NCI-H526 (cell line): ENCODE measurements at regions not wholly inside any gene's neighbourhood (a gene's known extent, or its start where the extent isn't known, plus 50 kb on each side); places are given as distances from the start of the nearest gene placed in this dataset.
"Not testable (repeated sequence)": the region's sequence is repeated elsewhere in the genome, so short reads cannot be mapped to it uniquely, and the experiment has no call there.

Experiments
- DNase-seq, 2 experiments: peaks; one replicate each; lab custom pipeline; 2025; lab: John Stamatoyannopoulos, UW

DNA sequence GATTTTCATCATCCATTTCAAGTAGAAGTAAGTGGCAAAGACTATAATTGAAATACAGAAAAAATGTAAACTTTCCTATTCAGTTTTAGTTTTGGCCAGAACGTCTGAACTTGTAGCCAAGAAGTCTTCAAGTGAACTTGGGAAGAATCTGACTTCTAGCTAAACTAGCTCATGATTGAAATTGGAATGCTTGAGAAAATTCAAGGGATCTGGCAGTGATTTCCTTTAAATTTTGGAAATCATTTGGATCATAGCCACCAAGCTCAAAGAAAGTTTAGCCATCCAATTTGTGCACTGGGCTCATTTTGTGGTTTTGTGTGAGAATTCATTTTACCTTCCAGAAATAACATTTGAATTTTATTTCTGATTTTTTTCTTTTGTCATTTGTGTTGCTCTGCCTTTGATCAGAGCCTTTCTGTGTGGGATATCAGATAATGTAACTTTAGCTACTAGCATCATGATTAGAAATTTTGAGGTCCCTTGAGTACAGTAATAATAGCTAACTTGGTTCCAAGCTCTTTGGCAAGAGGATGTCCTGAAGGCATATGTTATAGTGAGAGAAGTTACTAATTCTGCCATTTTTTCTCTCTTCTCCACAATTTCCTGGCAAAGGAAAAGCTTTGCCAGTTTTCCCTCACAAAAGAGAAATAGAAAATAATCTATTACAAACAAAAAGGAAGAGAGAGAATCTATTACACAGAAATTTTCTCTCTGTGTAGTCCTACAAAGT is 2123.7 kb upstream of the RAG2 start:
- DNase-seq: no peak

DNA sequence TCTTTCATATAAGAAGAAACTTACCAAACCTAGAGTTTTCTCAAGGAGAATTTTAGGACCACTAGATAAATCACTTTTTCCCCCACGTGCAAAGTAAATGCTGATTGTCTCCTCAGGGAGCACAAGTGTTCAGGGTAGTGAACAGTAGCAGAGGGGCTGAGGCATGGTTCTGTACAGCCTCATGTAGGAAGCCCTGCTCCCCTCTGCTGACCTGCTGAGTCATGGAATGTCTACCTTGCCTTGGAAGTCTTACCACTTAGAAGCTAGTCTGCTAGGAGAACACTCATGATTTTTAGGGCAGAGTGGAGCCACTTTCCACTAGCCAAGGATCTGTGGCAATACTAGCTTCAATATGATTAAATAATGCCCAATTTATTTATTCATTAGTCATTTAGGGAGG is 2120.6 kb upstream of the RAG2 start:
- DNase-seq: no peak

- no peak for DNase-seq
Measured at GRCh38 chr11:38718049-38718448, 2120.0 kb upstream of the RAG2 start.

GRCh38 chr11:38711110-38711509 is 2113.1 kb upstream of the RAG2 start:
- DNase-seq: no peak

DNA sequence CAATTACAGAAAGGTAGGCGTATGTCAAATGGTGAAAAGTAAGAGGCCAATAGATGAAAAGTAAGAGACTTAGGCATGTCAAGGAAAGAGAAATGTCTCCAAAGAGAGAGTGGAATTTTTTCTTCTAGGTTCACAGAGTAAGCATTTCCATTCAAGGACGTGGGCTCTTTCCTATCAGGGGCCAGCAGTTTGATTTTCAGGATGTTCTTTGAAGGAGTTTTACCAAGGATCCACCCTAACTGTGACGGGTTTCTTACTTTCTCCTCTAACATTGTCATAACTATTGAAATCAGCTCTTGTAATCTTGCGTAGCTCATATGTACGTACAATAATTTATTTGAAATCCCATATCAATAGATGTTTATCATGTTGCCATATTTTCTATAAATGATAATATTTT is 2112.2 kb upstream of the RAG2 start:
- no peak for DNase-seq

DNA sequence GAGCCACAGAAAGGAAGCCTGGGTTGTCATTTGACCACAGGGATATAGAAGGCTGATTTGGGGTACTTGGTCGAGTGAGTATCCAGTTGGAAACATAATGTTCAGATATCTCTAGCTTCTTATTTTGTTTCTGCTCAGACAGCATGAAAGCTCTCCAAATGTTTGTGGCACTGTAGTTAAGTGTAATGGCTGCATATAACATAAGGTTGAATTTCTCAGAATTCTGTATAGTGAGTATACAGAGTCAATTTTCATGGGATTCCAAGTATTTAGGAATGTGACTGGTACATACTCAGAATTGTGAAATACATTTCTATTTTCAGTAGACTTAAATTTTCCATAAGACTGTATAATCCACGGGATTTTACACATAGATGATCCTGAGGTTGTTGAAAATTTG is 2102.1 kb upstream of the RAG2 start:
- no peak for DNase-seq

- DNase-seq: no peak
Measured at GRCh38 chr11:38693306-38693705, 2095.3 kb upstream of the RAG2 start.

DNA sequence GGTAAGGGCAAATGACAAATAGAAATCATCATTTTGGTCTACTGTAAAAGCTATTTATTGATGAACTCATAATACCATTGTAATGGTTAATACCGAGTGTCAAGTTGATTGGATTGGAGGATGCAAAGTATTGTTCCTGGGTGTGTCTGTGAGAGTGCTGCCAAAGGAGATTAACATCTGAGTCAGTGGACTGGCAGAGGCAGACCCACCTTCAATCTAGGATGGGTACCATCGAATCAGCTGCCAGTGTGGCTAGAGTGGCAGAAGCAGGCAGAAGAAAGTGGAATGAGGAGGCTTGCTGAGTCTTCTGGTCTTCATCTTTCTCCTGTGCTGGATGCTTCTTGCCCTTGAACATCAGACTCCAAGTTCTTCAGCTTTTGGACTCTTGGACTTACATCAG is 2092.2 kb upstream of the RAG2 start:
- not testable (repeated sequence) for DNase-seq

DNA sequence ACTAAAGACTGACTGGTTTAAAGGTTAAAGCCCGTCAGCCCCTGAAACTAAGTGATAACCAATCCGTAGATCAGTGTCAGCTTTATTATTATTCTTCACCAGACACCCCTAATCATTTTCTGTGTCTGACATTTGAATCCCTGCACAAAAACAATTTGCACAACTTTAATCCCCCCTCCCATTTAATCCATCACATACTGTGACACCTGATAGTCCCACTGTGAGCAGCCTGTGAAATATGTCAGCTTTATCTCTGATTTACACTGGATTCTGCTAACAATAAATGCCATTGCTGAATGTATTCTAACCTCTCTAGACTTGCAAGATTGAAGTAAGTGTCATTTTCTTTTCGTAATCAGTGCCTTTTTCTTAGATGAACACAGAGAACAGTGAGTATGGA is 2089.0 kb upstream of the RAG2 start:
- DNase-seq: no peak

DNA sequence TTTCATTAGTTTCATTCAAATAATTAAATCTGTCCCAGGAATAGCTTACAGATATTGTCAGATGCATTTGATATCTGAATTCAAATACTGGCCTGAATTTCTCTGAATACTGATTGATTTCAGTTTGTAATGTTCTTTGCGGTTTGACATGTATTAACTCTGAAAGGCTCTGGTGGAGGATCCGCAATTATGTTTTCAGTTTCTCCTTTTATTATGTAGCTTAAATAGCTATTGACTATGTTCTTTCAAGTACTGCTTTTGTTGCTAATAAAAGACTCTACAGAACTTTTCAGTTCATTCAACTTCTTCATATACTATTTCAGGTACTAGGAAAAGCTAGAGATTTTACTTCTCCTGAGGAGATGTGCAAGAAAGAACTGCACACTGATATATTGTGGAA is 2085.4 kb upstream of the RAG2 start:
- no peak for DNase-seq

GRCh38 chr11:38680746-38681145 is 2082.7 kb upstream of the RAG2 start:
- DNase-seq: no peak

DNA sequence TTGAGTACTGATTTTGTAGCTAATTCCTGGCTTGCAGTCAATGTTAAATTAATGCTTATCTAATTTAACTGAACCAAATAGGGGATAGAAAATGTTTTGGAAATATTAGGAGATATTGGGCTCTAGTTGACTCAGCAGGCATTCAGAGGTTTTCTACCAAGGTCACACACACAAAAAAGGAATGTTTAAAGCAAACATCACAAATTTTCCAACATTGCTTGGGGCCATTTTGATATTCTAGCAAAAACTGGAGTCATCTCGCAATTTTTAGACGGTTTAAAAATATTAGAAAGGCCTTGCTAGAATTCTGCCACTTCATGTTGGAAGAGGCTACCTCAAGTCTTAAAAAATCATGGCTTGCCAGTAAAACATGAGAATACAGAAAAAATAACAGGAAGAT is 2082.1 kb upstream of the RAG2 start:
- no peak for DNase-seq

DNA sequence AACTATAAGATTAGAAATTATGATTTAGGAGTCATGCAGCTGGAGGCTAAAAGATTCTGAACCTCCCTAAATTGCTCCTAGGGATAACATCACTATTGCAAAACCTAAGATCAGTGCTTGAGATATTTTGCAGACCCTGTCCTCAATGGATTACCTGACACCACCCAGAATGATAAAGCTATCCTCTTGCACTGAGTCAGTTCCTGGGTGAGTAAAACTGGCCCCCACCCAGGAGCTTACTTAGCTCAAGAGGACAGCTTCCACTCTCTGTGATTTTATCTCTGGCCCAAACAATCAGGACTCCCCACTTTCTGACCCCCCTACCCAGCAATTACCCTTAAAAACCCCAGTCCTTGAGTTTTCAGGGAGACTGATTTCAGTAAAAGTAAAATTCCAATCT is 2074.4 kb upstream of the RAG2 start:
- DNase-seq: no peak

DNA sequence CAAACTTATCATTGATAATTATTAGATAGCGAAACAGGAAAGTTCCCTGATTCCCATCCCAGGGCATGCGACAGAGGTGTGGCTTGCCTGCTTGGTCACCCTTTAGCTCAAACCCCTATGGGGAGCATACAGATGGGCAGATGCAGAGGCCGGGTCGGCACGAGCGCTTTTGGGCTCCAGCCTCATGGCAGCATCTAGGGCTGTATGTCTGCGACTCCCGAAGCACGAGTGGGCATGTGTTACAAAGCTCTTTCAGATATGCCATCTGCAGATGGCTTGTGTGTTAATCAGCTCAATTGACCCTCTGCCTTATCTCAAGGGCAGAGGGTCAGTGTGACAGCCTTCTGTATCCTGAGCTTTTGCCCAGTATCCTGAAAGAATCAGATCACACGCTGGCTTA is 2069.3 kb upstream of the RAG2 start:
- DNase-seq: no peak

DNA sequence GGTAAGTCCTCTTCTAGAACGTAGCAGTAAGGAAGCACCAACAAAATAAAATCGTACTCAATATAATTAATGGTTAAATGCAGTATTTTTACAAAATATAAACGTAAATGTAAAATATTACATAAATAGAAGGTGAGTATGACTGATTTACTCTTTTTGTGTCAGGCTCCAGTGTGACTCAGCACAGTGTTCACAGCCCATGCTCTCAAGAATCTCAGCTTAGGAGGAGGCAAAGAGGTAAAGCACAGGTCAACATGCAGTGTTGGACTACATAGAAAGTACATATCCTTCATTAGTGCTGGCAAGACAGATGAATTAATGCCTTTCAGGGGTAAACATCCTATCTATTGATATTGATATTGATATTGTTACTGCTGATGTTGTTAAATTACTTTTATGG is 2050.6 kb upstream of the RAG2 start:
- no peak for DNase-seq

DNA sequence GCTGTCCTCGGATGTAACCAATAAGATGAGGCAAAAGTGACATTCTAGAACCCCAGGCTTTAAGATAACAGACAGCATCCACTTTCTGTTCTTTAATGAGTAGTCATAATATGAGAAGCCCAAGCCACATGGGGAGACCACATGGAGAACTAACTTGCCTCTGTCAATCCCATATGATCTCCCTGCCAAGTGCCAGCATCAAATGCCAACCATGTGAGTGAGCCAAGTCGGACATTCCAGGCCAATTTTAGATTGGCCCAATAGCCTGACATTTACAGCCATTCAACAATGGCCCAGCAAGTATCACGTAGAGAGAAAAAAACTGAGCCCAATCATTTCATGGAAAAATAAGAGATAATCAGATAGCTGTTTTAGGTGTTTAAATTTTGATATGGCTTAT is 2048.3 kb upstream of the RAG2 start:
- no peak for DNase-seq

DNA sequence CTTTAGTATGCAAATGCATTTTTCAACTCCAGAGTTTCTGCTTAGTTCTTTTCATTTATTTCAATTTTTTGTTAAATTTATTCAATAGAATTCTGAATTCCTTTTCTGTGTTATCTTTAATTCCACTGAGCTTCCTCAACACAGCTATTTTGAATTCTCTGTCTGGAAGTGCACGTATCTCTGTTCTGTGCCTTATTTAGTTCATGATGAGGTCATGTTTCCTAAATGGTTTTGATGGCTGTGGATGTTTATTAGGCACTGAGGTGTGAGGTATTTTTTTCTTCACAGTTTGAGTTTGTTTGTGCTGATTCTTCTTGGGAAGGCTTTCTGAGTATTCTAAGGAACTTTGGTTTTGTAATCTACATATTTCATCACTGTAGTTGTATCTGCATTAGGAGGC is 2042.8 kb upstream of the RAG2 start:
- no peak for DNase-seq

GRCh38 chr11:38612701-38613100 is 2014.7 kb upstream of the RAG2 start:
- DNase-seq: no peak

GRCh38 chr11:38601371-38601770 is 2003.3 kb upstream of the RAG2 start:
- not testable (repeated sequence) for DNase-seq

- DNase-seq: no peak
Measured at GRCh38 chr11:38598418-38598817, 2000.4 kb upstream of the RAG2 start.

- not testable (repeated sequence) for DNase-seq
Measured at GRCh38 chr11:38595359-38596016, 1997.5 kb upstream of the RAG2 start.

GRCh38 chr11:38594895-38595294 is 1996.9 kb upstream of the RAG2 start:
- no peak for DNase-seq

GRCh38 chr11:38593649-38594048 is 1995.6 kb upstream of the RAG2 start:
- no peak for DNase-seq

- DNase-seq: no peak
Measured at GRCh38 chr11:38582756-38583155, 1984.7 kb upstream of the RAG2 start.
